IMR-90 (cell line): ENCODE measurements at regions not wholly inside any gene's neighbourhood (a gene's known extent, or its start where the extent isn't known, plus 50 kb on each side); places are given as distances from the start of the nearest gene placed in this dataset.

Source experiments
- ATAC-seq: fragments of 200-7000 bp; cut with Tn5 transposase; 2 replicates; pipeline ENCODE4 v1.9.1; 2020; ENCODE audit warnings: low read depth, mild to moderate bottlenecking, moderate library complexity
- BruUV-seq: library from RNA; stranded (reverse); fragments of 400-500 nt; replicated peaks from 2 replicates; lab custom pipeline; 2021; lab: Mats Ljungman, UMichigan
- CTCF ChIA-PET: fragments of 300-600 bp; formaldehyde crosslinking; extraction: SDS; loops from one replicate; lab custom pipeline; 2021; ENCODE audit warnings: antibody characterized with exemption; lab: Yijun Ruan, JAX
- POLR2A ChIA-PET: fragments of 300-600 bp; sonication (Branson Sonifier 250); formaldehyde crosslinking; loops from one replicate; lab custom pipeline; 2022; ENCODE audit warnings: antibody characterized with exemption; ENCODE audit not compliant: unreplicated experiment; lab: Charles Lee
- DNase-seq: peaks from one replicate; pipeline ENCODE4 v3.0.0; 2013
- H2AFZ ChIP-seq: replicated peaks from 2 replicates; pipeline ENCODE3; 2013; ENCODE audit warnings: low read length, mild to moderate bottlenecking; ENCODE audit not compliant: poor library complexity
- H2AK5ac ChIP-seq: 2 replicates; pipeline ENCODE4 v1.6.1; 2013; ENCODE audit warnings: low read depth, low read length, inconsistent platforms
- H2AK9ac ChIP-seq: replicated peaks from 2 replicates; pipeline ENCODE3; 2013; ENCODE audit warnings: mild to moderate bottlenecking, low read depth, low read length, moderate library complexity; ENCODE audit not compliant: poor library complexity
- H2BK120ac ChIP-seq: 2 replicates; pipeline ENCODE4 v1.6.1; 2013; ENCODE audit warnings: low read depth, low read length, inconsistent platforms
- H2BK15ac ChIP-seq: 3 replicates; pipeline ENCODE4 v1.6.1; 2013; ENCODE audit warnings: low read depth, low read length, inconsistent platforms
- H2BK20ac ChIP-seq: 2 replicates; pipeline ENCODE4 v1.6.1; 2013; ENCODE audit warnings: low read depth, mild to moderate bottlenecking, inconsistent platforms, low read length, moderate library complexity
- H2BK5ac ChIP-seq: 2 replicates; pipeline ENCODE4 v1.6.1; 2013; ENCODE audit warnings: mild to moderate bottlenecking, low read depth, low read length, inconsistent platforms; ENCODE audit not compliant: poor library complexity, severe bottlenecking
- H3K14ac ChIP-seq: replicated peaks from 2 replicates; pipeline ENCODE4 v1.6.1; 2013; ENCODE audit warnings: low read depth, low read length, inconsistent platforms
- H3K18ac ChIP-seq: 2 replicates; pipeline ENCODE4 v1.6.1; 2013; ENCODE audit warnings: low read depth, low read length, control low read depth
- H3K23ac ChIP-seq: 2 replicates; pipeline ENCODE4 v1.6.1; 2013; ENCODE audit warnings: low read depth, low read length, inconsistent platforms
- H3K27ac ChIP-seq: 2 replicates; pipeline ENCODE4 v1.5.1; 2013; ENCODE audit warnings: mild to moderate bottlenecking, control low read depth, low read length; ENCODE audit not compliant: insufficient read depth
- H3K27me3 ChIP-seq: 2 replicates; pipeline ENCODE4 v1.6.1; 2013; ENCODE audit warnings: low read length; ENCODE audit not compliant: control insufficient read depth, insufficient read depth
- H3K36me3 ChIP-seq: 2 replicates; pipeline ENCODE4 v1.6.1; 2013; ENCODE audit warnings: low read length, mixed read lengths; ENCODE audit not compliant: control insufficient read depth, insufficient read depth
- H3K4ac ChIP-seq: 2 replicates; pipeline ENCODE4 v1.6.1; 2013; ENCODE audit warnings: low read depth, low read length, inconsistent platforms
- H3K4me1 ChIP-seq: 2 replicates; pipeline ENCODE4 v1.6.1; 2013; ENCODE audit warnings: low read length, mixed read lengths; ENCODE audit not compliant: control insufficient read depth, insufficient read depth
- H3K4me2 ChIP-seq: 2 replicates; pipeline ENCODE4 v1.6.1; 2013; ENCODE audit warnings: low read depth, mild to moderate bottlenecking, control low read depth, low read length, moderate library complexity
- H3K4me3 ChIP-seq: 2 replicates; pipeline ENCODE4 v1.5.1; 2013; ENCODE audit warnings: low read depth, mild to moderate bottlenecking, control low read depth, low read length, moderate library complexity; ENCODE audit not compliant: insufficient read depth
- H3K56ac ChIP-seq: 2 replicates; pipeline ENCODE4 v1.6.1; 2013; ENCODE audit warnings: low read length, inconsistent platforms; ENCODE audit not compliant: insufficient read depth; ENCODE audit errors: extremely low read depth
- H3K79me1 ChIP-seq, 2 experiments: 2 replicates each; pipeline ENCODE4 v1.6.1; 2013; ENCODE audit warnings: low read length in 2 of 2, inconsistent platforms in 1 of 2, low read depth in 1 of 2
- H3K9ac ChIP-seq: 2 replicates; pipeline ENCODE4 v1.6.1; 2013; ENCODE audit warnings: low read depth, low read length, control low read depth
- H3K9me1 ChIP-seq: 2 replicates; pipeline ENCODE4 v1.6.1; 2013; ENCODE audit warnings: low read length, inconsistent platforms; ENCODE audit not compliant: insufficient read depth
- H3K9me3 ChIP-seq: 2 replicates; pipeline ENCODE4 v1.6.1; 2013; ENCODE audit warnings: low read length; ENCODE audit not compliant: control insufficient read depth, insufficient read depth
- H4K20me1 ChIP-seq: 2 replicates; pipeline ENCODE4 v1.6.1; 2013; ENCODE audit warnings: low read length, inconsistent platforms; ENCODE audit not compliant: insufficient read depth
- H4K5ac ChIP-seq: 2 replicates; pipeline ENCODE4 v1.6.1; 2013; ENCODE audit warnings: mild to moderate bottlenecking, low read depth, low read length, control low read depth
- H4K8ac ChIP-seq, 2 experiments: 2 replicates each; pipeline ENCODE4 v1.6.1; 2013; ENCODE audit warnings: low read depth in 2 of 2, low read length in 2 of 2, control low read depth in 1 of 2, inconsistent platforms in 1 of 2
- H4K91ac ChIP-seq: 2 replicates; pipeline ENCODE4 v1.6.1; 2013; ENCODE audit warnings: low read depth, low read length, inconsistent platforms; ENCODE audit not compliant: insufficient read depth
- BHLHE40 ChIP-seq: fragments of 150-350 bp; IDR thresholded peaks from 2 replicates; pipeline ENCODE4 v1.6.1; 2016; ENCODE audit warnings: mild to moderate bottlenecking, low read depth, low read length
- CHD1 ChIP-seq: IDR thresholded peaks from 2 replicates; pipeline ENCODE4 v1.6.1; 2012; ENCODE audit warnings: low read depth, low read length, improper control_type of control experiment
- USF2 ChIP-seq: fragments of 150-350 bp; IDR thresholded peaks from 2 replicates; pipeline ENCODE4 v1.6.1; 2017; ENCODE audit warnings: mild to moderate bottlenecking, antibody characterized with exemption, low read length, low read depth
- WGBS, 2 experiments: methylation state at CpG; one replicate each; pipeline versions ENCODE4 v1.1.5 to v1.1.7; 2013; ENCODE audit warnings: missing lambda C conversion rate in 2 of 2; ENCODE audit not compliant: insufficient read length in 1 of 2; ENCODE audit errors: extremely low coverage in 2 of 2; 5-methylcytosine and 5-hydroxymethylcytosine counted together
- dilution Hi-C: fragments of 300-500 bp; cut with HindIII; formaldehyde crosslinking; loops from one replicate; pipeline ENCODE4 v1.14.3; 2018; ENCODE audit warnings: low sequenced_read_pairs; ENCODE audit not compliant: unreplicated experiment
- in situ Hi-C: fragments of 300-500 bp; cut with MboI; formaldehyde crosslinking; loops from 3 replicates; pipeline ENCODE4 v1.14.3; 2019; ENCODE audit warnings: low sequenced_read_pairs, inconsistent platforms, mixed read lengths
- intact Hi-C: fragments of 100-400 bp; cut with micrococcal nuclease; formaldehyde crosslinking; loops from 2 replicates; pipeline ENCODE4 v1.10.0; 2022

- H2AK9ac ChIP-seq = no peak overlapping the region
- ATAC-seq = no peak
- intact Hi-C loops = no loop called here
- H3K14ac ChIP-seq = no peak overlapping the region
- no peak overlapping the region for H3K4ac ChIP-seq
- H3K56ac ChIP-seq = no peak overlapping the region
- H3K4me3 ChIP-seq = no peak overlapping the region
- no TSS peak for BruUV-seq
- dilution Hi-C loops = no loop called here
- H4K91ac ChIP-seq = no peak overlapping the region
- H3K4me1 ChIP-seq = peaks cover 4% of the 10 kb centered on the region
- H3K23ac ChIP-seq = no peak overlapping the region
- WGBS, 2 experiments = no CpG with 5 or more reads among the region's 4 CpGs
- H4K20me1 ChIP-seq = no peaks in the 10 kb centered on the region
- no peak overlapping the region for H2BK5ac ChIP-seq
- H3K4me2 ChIP-seq = no peak overlapping the region
- H2AFZ ChIP-seq = no peak overlapping the region
- TF ChIP-seq CHD1 = no peak
- TF ChIP-seq USF2 = no peak
- no peak for TF ChIP-seq BHLHE40
- H4K8ac ChIP-seq = no peak overlapping the region
- CTCF ChIA-PET = no interaction called here
- no peak overlapping the region for H2AK5ac ChIP-seq
- no peak for DNase-seq
- H3K36me3 ChIP-seq = no peaks in the 10 kb centered on the region
- POLR2A ChIA-PET = no interaction called here
- in situ Hi-C loops = no loop called here
- H2BK15ac ChIP-seq = no peak overlapping the region
- no peak overlapping the region for H3K27ac ChIP-seq
- H2BK20ac ChIP-seq = no peak overlapping the region
- no peak overlapping the region for H3K18ac ChIP-seq
- no peak overlapping the region for H3K9ac ChIP-seq
- H3K9me1 ChIP-seq = no peaks in the 10 kb centered on the region
- H3K27me3 ChIP-seq = no peaks in the 10 kb centered on the region
- no peak overlapping the region for H2BK120ac ChIP-seq
- peaks cover 3% of the 10 kb centered on the region for H3K9me3 ChIP-seq
- H4K5ac ChIP-seq = no peak overlapping the region
- H3K79me1 ChIP-seq = no peaks in the 10 kb centered on the region
Measured at GRCh38 chr21:28371713-28372112, 621.0 kb downstream of the LTN1 start.
